Left lobe of liver (tissue), 2 donors: ENCODE measurements at regions not wholly inside any gene's neighbourhood (a gene's known extent, or its start where the extent isn't known, plus 50 kb on each side); places are given as distances from the start of the nearest gene placed in this dataset.

ENCODE experiments used
- ATAC-seq: fragments of 200-7000 bp; cut with Tn5 transposase; one replicate; pipeline ENCODE4 v1.9.1; 2020; ENCODE audit warnings: mild to moderate bottlenecking, moderate library complexity
- DNase-seq: peaks from one replicate; pipeline ENCODE4 v3.0.0-alpha.2; 2020; ENCODE audit warnings: low spot score
- donor health status: DM: no; HTN: no; CAD: no; lungs with moderate emphysema.
- donor health status: DM: no; HTN: yes; CAD: no.

DNA sequence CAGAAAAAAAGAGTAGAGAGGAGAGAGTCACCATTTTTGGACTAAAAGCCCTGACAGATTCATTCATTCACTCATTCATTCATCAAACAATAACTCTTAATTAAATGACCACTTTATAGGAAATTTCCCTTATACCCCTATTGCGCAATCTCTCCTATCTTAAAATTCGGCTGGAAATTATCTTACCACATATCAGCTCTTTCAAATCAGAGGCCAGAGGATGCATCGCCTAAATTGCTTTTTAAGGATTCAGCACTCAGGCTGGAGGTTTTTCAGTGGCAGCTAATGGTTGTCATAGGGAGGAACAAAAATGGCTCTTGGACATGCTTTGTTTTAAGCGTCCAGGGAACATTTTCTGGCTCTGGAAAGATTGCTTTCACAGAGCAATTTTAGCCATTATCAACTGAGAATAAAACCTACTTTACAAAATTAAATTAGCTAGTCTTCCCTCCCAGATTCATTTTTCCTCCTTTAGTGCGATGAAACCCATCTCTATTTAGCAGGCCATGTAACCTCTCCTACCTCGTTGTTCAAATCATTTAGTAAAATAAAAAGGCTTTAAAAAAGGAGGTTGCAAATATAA, 115.2 kb downstream of the OLFM4 start:
- ATAC-seq, result no peak
- DNase-seq, result no peak

DNA sequence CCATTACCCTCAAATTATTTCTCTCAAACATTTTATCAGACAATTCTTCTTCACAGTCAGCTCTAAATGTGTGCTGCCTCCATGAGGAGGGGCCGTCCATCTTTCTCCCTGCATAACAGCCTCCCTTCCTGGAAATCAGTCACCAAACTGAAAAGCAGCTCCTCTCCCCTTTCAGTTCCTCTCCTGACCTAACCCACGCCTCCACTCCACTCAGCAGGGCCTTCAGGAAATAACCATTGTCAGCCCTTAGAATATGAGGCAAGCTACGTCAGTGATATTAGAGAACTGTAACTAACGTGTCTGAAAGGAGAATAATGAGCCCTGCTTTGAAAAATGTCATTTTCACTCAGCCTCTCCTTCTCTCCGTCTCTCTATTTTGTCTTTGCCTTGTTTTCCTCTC, 116.2 kb downstream of the OLFM4 start:
- no peak for ATAC-seq
- no peak for DNase-seq

DNA sequence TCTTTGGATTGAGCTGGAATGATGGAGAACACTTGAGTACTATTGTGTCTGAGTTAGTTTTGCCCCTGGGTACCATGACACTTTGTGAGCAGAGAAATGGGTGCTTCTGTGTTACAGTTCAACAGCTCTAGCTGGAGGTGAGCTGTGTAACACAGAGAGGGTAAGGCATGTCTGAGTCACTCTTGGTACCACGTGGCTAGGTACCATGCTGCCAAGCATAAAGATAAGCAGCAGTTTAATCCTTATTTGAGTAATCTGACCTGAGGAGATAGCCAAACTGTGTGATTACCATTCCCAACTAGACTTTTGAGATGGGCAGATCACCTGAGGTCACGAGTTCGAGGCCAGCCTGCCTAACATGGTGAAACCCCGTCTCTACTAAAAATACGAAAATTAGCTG, 122.0 kb downstream of the OLFM4 start:
- ATAC-seq (no peak), DNase-seq (no peak)

DNA sequence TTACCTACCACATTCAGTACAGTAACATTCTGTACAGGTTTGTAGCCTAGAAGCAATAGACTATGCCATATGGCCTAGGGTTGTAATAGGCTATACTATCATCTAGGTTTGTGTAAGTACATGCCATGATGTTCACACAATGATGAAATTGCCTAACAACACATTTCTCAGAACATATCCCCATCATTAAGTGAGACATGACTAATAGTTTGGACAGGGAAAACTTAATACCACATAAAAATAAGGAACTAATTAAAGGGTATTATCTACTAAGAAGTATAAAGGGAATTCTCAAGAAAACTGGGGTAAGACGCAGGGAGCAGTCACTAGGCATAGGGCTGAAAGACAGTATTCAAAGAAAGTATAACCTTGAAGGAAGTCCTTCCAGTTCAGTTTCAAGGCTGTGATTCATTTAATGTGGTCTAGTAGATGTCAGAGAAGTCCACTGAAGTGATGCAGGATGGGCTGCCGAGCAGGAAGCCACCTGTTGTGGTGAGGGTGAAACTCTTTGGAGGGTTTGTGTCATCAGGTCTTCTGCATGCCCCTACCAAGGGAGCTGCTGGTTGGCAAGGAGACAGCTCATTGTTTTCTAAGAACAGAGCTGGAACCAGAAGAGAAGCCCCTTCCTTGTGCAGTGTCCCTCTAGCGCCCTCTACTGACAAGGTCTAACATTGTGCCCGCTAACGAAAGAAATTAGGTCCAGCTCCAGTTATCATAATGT, 122.9 kb downstream of the OLFM4 start:
- ATAC-seq (peak; percentile 25), DNase-seq (no peak)

DNA sequence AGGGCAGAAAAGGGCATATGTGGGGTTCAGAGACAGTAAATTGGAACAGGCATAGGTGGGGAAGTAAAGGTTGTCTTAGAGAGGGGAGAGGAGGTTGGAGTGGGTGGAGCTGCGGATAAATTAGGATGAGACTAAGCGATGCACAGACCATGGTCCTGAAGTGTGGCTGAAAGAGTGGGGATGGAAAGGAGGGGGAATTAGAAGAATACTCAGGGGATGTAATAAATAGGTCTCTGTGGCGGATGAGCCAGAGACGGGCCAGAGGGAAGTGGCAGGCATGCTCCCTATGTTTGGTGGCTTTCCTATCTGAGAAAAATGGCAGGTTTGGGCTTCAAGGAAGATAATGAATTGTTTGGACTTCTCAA, 123.4 kb downstream of the OLFM4 start:
- no peak for DNase-seq
- ATAC-seq, result no peak

DNA sequence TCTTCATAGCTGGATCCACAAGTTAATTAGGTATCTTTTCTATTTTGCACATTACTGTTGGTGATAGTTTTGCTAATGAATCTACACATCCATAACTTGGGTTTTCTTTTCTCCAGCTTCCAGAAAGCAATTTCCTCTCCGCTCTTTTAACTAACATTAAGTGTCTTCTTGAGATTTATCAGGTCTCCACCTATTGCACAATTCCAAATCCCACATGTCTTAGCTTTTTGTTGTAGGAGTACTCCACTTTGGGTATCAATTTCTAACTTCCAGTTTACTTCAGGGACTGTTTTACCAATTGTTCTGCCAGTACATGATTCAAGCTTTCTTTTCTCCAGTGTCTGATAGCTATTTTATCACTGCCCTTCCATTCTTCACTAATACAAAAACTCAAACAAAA, 129.6 kb downstream of the OLFM4 start:
- ATAC-seq, result no peak
- DNase-seq, result no peak

DNA sequence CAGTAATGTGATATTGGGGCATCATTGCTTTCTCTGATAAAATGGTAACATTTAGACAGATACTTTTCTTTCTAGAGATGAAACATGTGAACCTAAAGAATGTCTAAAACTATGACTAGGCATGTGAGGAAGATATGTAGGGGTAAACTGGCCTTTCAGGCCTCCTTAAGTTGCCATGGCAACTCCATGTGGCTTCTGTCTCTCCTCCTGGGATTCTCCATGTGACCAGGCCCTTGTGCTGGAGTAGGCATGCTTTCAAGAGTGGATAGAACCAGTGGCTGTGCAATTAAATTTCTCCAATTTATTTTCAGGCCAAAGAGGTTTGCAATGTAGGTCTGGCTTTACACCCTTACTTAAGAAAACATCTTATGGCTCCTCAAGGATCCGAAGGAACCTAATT, 130.8 kb downstream of the OLFM4 start:
- ATAC-seq, result no peak

DNA sequence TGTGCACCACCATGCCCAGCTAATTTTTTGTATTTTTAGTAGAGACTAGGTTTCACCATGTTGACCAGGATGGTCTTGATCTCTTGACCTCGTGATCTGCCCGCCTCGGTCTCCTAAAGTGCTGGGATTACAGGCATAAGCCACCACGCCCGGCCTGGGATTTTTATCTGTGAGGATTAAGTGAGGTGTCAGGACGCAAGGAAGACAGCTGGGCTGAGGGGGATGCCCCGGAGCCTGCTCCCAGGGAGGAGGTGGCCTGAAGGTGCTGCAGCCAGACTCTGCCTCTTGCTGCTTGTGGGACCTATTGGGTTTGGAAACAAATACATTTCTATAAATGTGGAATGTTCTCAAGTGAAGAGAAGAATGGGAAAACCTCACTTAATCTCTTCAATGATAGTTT, 131.6 kb downstream of the OLFM4 start:
- no peak for DNase-seq
- ATAC-seq, result no peak

More for the DNA sequence above, 130.8 kb downstream of the OLFM4 start:
- no peak for DNase-seq

DNA sequence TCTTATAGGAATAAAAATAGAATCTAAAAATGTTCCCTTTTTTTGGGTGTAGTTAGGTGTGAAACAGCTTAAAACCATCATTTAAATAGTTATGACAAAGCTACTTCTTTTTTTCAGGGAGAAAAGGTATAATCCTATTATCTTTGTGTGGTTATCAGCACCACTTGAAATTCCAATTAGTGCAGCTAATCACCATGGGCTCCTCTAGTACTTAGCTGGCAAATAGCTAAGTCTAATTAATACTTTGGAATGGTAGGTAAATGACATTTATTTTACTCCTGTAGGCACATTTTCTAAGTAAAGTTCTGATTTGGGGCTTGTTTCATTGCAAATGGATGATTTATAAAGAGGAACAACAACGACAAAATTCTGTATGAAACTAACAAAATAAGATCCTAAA, 132.6 kb downstream of the OLFM4 start:
- no peak for ATAC-seq
- DNase-seq, result no peak

DNA sequence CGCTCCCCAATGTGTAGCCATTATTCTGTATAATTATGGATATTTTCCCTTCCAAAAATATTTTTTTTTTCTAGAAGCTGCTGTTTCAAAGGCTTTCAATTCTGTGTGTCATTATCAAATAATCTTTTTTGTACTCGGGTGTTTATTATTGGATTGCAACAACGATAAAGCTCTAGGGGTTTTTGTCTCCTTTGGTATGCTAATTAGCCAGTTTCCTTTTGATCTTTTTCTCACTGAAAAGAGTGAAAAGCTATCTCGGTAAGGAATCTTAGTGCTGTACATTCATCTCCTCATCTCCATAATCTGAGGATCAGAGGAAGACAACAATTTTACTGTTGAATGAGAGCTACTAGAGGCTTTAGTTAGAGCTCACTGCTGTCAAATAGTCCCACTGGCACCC, 136.6 kb downstream of the OLFM4 start:
- DNase-seq (no peak), ATAC-seq (no peak)

DNA sequence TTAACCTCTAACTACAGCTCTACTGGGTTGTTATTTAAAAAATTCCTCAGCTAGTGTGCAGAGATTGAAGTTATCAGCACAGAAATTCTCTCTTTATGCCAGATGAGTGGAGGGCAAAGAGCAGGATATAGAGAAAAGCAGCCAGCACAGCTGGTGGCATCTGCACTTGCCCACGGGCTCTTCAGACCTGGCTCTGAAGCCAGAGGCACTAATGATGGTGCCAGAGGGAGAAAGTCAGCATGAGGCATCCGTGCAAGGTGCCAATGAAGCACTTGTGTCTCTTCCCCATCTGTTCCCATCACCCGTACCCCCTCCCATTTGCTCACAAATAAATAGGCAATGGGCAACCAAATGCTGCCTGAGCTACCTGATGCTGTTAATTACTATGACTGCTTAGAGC, 138.9 kb downstream of the OLFM4 start:
- ATAC-seq (no peak), DNase-seq (no peak)

DNA sequence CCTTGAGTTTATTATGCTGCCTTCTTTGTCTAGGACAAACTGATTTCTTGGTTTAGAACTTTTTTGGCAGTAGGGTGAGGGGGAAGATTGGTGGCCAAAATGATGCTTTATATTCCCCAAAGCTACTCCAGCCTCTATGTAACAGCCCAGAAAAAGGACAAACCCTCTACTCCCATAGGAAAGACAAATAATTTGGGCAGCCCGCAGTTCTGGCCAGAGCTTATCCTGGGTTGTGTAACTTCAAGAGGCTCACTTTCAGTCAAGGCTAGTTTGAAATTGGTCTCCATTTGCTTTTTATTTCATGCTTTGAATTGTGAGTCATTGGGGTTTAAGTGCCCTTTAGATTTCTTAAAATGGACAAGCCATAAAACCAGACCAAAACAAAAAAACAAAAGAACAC, 142.3 kb downstream of the OLFM4 start:
- no peak for DNase-seq
- no peak for ATAC-seq

DNA sequence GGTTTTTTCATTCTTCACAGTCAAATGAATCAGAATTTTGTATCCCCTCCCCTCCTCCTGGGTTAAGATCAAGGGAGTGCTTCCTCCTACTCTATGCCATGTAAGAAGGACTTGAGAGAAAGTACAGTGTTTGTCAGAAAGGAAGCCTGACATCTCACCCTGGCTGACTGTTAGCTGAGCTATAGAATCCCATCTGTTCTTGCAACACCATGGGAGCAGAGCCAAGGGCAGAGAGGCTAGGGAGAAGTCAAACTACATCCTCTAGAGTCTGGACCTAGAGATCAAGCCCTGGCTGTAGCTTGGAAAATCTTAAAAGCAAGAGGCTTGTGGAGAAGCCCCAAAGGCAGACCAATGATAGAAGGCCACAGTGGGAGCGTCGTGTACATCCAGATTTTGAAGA, 145.9 kb downstream of the OLFM4 start:
- ATAC-seq (no peak), DNase-seq (no peak)

DNA sequence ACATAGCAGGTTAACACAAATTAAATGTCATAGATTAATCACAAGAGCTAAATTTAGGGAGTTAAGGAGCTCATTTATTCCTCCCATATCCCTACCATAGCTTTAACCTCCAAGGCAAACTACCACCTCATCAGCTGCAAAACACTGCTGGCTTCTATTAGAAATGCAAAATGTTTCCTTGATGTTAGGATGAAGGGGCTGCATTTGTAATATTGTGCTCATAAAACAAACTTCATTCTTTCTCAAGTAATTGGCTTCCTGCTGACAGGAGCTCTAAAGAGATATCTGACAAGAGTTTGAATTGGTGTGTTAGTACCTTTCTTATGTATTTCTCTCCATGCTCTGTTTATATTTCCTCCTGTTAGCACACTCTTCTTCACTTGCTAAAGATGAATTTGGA, 152.1 kb downstream of the OLFM4 start:
- DNase-seq, result no peak
- no peak for ATAC-seq

DNA sequence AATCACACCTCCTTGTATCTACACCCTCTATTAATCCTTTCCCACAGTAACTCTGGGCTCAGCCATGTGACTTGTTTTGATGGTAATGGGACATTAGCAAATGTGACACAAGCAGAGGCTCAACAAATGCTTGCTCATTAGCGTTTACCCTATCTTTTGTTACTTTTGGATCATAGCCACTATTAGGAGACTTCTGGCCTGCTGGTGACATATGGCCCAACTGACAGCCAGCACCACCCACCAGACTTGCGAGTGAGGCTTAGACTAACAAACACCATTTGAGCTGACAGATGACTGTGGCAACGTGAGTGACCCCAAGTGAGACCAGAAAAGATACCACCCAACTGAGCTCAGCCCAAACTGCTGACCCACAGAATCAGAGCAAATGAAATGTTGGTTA, 154.1 kb downstream of the OLFM4 start:
- ATAC-seq (no peak), DNase-seq (no peak)

DNA sequence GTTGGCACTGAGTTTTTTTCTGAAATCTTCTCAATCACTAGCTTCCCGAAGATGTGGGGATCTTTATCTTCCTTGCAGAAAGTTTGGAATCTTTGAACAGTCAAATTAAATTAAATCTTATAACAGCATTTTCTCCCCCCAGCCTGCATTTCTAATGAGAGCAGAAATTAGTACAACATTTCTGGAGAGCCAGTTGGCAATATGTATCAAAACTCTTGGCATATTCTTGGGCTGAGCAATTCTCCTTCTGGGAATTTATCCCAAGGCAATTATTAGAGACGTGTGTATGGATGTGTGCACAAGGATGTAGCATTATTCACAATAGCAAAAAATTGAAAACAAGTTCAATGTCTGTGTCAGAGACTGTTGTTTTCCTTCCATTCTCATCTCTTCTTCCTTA, 159.5 kb downstream of the OLFM4 start:
- ATAC-seq (no peak), DNase-seq (no peak)

DNA sequence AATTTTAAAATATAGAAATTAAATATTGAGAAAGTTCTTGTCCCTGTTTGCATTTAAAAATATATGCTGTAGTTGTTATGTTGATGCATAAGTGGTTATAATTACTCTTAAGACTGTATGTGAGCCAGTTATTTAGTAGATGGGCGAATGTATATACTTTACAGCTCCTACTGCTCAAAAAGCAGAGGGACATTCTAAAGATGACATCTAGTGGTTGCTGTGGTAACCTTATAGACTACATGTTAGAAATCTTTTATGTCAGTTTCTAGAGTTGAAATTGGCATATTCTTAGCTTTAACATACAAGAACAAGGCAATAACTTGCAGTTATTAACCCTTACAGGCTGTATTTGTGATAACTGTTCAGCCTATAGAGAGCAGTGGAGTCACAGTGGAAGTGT, 160.5 kb downstream of the OLFM4 start:
- DNase-seq (no peak), ATAC-seq (no peak)

DNA sequence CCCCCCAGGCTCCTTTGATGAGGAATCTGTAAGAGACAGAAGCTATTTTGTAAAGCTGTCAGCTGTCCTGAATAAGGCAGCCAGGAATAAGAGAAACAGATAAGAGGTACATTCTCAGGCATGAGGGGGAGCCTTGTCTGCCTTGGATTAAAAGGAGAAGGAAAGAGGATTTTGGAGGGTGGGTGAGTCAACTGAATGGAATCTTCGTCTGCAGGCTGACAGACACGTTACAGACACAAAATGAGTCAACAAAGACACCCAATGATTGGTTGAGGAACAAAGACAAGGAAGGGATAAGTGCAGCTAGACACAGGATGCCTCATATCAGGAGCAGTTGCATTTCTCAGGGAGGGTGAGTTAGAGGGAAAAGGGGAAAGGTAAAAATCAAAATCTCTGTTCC, 162.5 kb downstream of the OLFM4 start:
- ATAC-seq, result no peak
- DNase-seq, result no peak

DNA sequence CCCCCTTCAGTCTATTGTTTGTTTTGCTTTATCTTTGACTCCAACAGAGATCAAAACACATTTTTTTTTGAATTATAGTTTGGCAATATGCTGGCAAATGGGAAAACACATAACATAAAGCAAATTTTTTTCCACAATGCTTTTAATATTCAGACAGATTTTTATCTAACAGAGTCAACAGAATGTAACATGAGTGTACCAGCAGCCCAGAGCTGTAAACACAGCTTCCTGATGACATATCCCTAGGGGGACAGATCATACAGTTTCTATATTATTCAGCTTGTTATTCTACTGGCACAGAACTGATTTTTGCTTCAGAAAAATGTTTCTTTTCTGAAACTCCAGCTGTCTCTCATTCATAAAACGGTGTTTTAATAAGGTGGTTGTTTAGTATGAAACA, 168.8 kb downstream of the OLFM4 start:
- ATAC-seq (no peak), DNase-seq (no peak)

DNA sequence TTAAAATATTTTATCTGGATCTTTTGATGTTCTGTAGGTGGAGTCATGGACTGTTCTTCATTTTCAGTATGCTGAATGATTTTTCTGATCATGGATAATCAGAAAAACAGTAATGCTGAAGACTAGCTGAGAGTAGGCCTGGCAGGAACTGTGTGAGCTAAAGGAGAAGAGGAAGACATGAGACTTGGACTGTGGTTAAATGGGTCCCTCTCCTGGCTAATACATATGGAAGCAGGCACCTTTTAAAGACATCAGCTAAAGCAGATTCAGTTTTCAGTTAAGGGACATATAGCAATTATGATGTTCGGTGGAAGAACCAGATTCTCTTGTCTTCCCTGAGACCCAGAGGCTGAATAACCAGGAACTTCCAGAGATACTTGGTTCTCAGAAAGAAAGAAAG, 169.4 kb downstream of the OLFM4 start:
- DNase-seq (no peak), ATAC-seq (no peak)

DNA sequence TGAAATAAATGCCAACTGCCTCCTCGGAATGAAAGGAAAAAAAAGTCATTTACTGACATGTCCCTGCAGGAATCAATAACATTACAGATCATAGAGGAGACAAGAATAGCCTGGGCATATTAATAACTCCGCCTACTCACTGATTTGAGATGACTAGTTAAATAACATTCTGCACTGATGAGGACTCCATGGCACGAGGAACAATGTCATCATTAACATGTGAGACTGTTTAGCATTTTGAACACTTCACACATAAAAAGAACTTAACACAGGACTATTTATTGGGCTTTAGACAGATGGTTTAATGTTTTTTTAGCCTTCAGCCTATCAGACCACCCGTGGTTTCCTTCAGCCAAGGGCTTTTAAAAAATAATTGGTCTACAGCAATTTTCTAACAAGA, 170.1 kb downstream of the OLFM4 start:
- no peak for ATAC-seq
- no peak for DNase-seq

DNA sequence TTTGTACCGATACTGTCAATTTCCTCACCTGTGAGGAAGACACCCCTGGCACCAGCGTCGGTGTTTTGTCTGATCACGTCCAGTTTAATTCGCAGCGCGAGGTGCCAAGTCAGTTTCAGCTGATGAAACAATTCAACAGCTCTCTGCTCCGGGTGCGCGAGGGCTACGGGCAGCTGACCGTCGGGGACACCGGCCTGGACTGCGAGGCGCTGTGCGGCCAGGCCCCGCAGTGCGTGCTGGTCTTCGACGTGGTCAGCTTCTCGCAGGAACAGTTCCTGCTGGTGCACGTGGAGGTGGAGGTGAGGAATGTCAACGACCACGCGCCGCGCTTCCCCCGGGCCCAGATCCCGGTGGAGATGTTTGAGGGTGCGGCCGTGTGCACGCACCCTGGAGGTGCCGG, 171.5 kb downstream of the OLFM4 start:
- ATAC-seq, result no peak
- DNase-seq, result no peak
